Stomach (tissue), 8 donors: ENCODE measurements at regions not wholly inside any gene's neighbourhood (a gene's known extent, or its start where the extent isn't known, plus 50 kb on each side); places are given as distances from the start of the nearest gene placed in this dataset.
A peak's percentile ranks its signal among the peaks of the same experiment; 100 is the strongest.

Source experiments
- DNase-seq, 2 donors: peaks; one replicate each; pipeline versions ENCODE4 v3.0.0 to v3.0.0-alpha.2; 2013 to 2019
- H3K27ac ChIP-seq, 5 donors: fragments of 200-600 bp in 4 of 5; sonication (generic) in 4 of 5; one replicate each; pipeline ENCODE4 v1.5.1; 2013 to 2019; ENCODE audit warnings: mild to moderate bottlenecking in 1 of 5, moderate library complexity in 1 of 5
- H3K27me3 ChIP-seq, 3 donors: fragments of 200-600 bp; sonication (generic); one replicate each; pipeline ENCODE4 v1.5.1; 2017 to 2019; ENCODE audit warnings: mixed run types in 1 of 3
- H3K36me3 ChIP-seq, 4 donors: fragments of 200-600 bp; sonication (generic); 1 replicate in 3 of 4; 2 replicates in 1 of 4; pipeline ENCODE4 v1.5.1; 2016 to 2019
- H3K4me1 ChIP-seq, 4 donors: fragments of 200-600 bp; sonication (generic); one replicate each; pipeline ENCODE4 v1.5.1; 2016 to 2019
- H3K4me3 ChIP-seq, 4 donors: fragments of 200-600 bp; sonication (generic) in 3 of 4; one replicate each; pipeline ENCODE4 v1.5.1; 2016 to 2019; ENCODE audit warnings: mild to moderate bottlenecking in 1 of 4
- H3K9me3 ChIP-seq, 4 donors: fragments of 200-600 bp; sonication (generic); one replicate each; pipeline ENCODE4 v1.5.1; 2016 to 2019
- EP300 ChIP-seq: sonication (generic); formaldehyde crosslinking; IDR thresholded peaks from one replicate; pipeline ENCODE4 v1.6.1; 2017; ENCODE audit warnings: antibody characterized with exemption
- POLR2A ChIP-seq, 4 donors: fragments of 450-650 bp; IDR thresholded peaks; one replicate each; pipeline ENCODE4 v1.6.1; 2016; ENCODE audit warnings: antibody characterized with exemption in 4 of 4, control low read depth in 2 of 4, mild to moderate bottlenecking in 1 of 4, moderate library complexity in 1 of 4
- POLR2AphosphoS5 ChIP-seq, 3 donors: sonication (generic); formaldehyde crosslinking; IDR thresholded peaks; one replicate each; pipeline ENCODE4 v1.6.1; 2016; ENCODE audit warnings: antibody characterized with exemption in 3 of 3
- WGBS, 5 donors: extraction: QIAGEN DNeasy Blood & Tissue Kit in 3 of 5; methylation state at CpG; one replicate each; pipeline versions ENCODE4 v1.1.5 to v1.1.7; 2013 to 2018; 5-methylcytosine and 5-hydroxymethylcytosine counted together
- intact Hi-C: fragments of 100-400 bp; cut with DNase I; formaldehyde crosslinking; loops from one replicate; pipeline ENCODE4 v1.15.1; 2023; ENCODE audit warnings: low total_unique reads
- TF ChIP-seq, protein P1 (sequence below), 7 experiments: fragments of 450-650 bp in 4 of 7; fragments of 200-600 bp in 3 of 7; sonication (generic) in 3 of 7; IDR thresholded peaks; one replicate each; pipeline ENCODE4 v1.5.1; 2016 to 2019; ENCODE audit warnings: antibody characterized with exemption in 7 of 7, control low read depth in 2 of 7, mild to moderate bottlenecking in 1 of 7
- donor health status: healthy with polysubstance abuse.
- donor health status: Bipolar disorder and iron deficiency.
- donor health status: healthy.

- TF ChIP-seq POLR2A (IDR thresholded peaks at IDR 0.05) (no peak), POLR2AphosphoS5 (IDR thresholded peaks at IDR 0.05) (no peak), EP300 (no peak)
- TF ChIP-seq, protein P1, sequence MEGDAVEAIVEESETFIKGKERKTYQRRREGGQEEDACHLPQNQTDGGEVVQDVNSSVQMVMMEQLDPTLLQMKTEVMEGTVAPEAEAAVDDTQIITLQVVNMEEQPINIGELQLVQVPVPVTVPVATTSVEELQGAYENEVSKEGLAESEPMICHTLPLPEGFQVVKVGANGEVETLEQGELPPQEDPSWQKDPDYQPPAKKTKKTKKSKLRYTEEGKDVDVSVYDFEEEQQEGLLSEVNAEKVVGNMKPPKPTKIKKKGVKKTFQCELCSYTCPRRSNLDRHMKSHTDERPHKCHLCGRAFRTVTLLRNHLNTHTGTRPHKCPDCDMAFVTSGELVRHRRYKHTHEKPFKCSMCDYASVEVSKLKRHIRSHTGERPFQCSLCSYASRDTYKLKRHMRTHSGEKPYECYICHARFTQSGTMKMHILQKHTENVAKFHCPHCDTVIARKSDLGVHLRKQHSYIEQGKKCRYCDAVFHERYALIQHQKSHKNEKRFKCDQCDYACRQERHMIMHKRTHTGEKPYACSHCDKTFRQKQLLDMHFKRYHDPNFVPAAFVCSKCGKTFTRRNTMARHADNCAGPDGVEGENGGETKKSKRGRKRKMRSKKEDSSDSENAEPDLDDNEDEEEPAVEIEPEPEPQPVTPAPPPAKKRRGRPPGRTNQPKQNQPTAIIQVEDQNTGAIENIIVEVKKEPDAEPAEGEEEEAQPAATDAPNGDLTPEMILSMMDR (IDR thresholded peaks at IDR 0.05) = no peak
- Histone ChIP-seq H3K27ac (no peak overlapping the region), H3K36me3 (no peaks in the 10 kb centered on the region), H3K4me1 (no peaks in the 10 kb centered on the region), H3K4me3 (no peak overlapping the region), H3K9me3 (no peaks in the 10 kb centered on the region), H3K27me3 (no peaks in the 10 kb centered on the region)
- intact Hi-C loops = no loop called here
- 56 to 74% (median 63%) methylated on average over 2 of the region's 2 CpGs for WGBS, 5 donors
- peak in 1 of 2 donors; percentile 29 for DNase-seq
Measured at GRCh38 chr2:153105829-153106578, 372.6 kb downstream of the RPRM start.

DNA sequence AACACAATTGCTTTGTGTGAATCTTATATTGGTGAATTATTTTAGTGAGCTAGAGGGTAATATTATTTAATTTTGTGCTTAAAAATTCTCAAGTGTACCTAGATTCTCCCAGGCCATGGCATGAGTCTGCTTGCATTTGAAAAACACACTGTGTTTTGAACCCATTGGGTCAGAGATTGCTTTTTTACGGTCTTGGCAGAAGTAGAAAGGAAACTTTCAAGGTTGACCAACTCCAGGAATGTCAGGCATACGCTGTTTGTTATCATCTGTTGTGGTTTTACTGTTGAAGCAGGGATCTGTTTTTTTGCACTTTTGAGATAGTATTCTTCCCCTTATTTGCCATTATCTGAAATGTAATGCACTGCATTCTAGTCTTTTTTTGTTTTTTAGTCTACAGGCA, 377.4 kb downstream of the RPRM start:
- DNase-seq = peak in 1 of 2 donors; percentile 13
- intact Hi-C loops = no loop called here
- Histone ChIP-seq H3K4me3 (no peak overlapping the region), H3K4me1 (no peaks in the 10 kb centered on the region), H3K36me3 (no peaks in the 10 kb centered on the region), H3K9me3 (no peaks in the 10 kb centered on the region), H3K27ac (no peak overlapping the region), H3K27me3 (no peaks in the 10 kb centered on the region)
- TF ChIP-seq EP300 = no peak
- TF ChIP-seq POLR2A (IDR thresholded peaks at IDR 0.05) = no peak
- TF ChIP-seq, protein P1 (IDR thresholded peaks at IDR 0.05) = no peak
- no peak for TF ChIP-seq POLR2AphosphoS5 (IDR thresholded peaks at IDR 0.05)
- WGBS, 5 donors = 12 to 29% (median 24%) methylated on average over 2 of the region's 2 CpGs

- DNase-seq = no peak
- intact Hi-C loops = no loop called here
- no peak overlapping the region for H3K27ac ChIP-seq
Measured at GRCh38 chr2:153100151-153100550, 378.4 kb downstream of the RPRM start.

DNA sequence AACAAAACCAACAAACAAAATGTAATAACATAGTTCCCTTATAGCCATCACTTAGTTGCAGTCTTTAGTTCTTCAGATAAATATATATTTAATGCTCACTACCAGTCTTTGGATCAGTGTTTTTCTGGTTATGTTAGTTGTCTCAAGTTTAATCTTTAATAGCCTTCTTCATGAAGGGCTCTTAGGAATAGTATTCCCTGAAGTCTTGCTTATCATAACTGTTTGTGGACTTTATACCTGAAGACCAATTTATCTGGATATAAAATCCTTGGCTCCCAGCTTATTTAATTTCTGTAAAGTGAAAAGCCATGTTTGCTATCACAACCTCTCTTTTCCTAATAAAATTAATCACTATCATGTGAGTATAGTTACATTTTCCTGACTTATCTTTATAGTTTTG, 379.7 kb downstream of the ARL6IP6 start:
- no peaks in the 10 kb centered on the region for H3K4me1 ChIP-seq
- H3K36me3 ChIP-seq = no peaks in the 10 kb centered on the region
- no peaks in the 10 kb centered on the region for H3K27me3 ChIP-seq
- no peak overlapping the region for H3K4me3 ChIP-seq
- TF ChIP-seq POLR2AphosphoS5 (IDR thresholded peaks at IDR 0.05) (no peak), POLR2A (IDR thresholded peaks at IDR 0.05) (no peak), EP300 (no peak)
- TF ChIP-seq, protein P1 (IDR thresholded peaks at IDR 0.05) = no peak
- no peak overlapping the region for H3K27ac ChIP-seq
- H3K9me3 ChIP-seq = no peaks in the 10 kb centered on the region
- intact Hi-C loops = no loop called here
- no peak for DNase-seq

More at GRCh38 chr2:153100151-153100550, 378.4 kb downstream of the RPRM start:
- no peaks in the 10 kb centered on the region for H3K9me3 ChIP-seq
- H3K4me3 ChIP-seq = no peak overlapping the region
- H3K36me3 ChIP-seq = no peaks in the 10 kb centered on the region
- TF ChIP-seq EP300 (no peak), POLR2AphosphoS5 (IDR thresholded peaks at IDR 0.05) (no peak), POLR2A (IDR thresholded peaks at IDR 0.05) (no peak)
- TF ChIP-seq, protein P1 (IDR thresholded peaks at IDR 0.05) = no peak
- no peaks in the 10 kb centered on the region for H3K4me1 ChIP-seq
- H3K27me3 ChIP-seq = no peaks in the 10 kb centered on the region
